ENCODE measurements at regions not wholly inside any gene's neighbourhood (a gene's known extent, or its start where the extent isn't known, plus 50 kb on each side); places are given as distances from the start of the nearest gene placed in this dataset.

- TF ChIP-seq AHDC1 (CRISPR knock-in tag; IDR thresholded peaks at IDR 0.05; ENCODE audit: borderline replicate concordance) (no peak), SIX4 (CRISPR knock-in tag; IDR thresholded peaks at IDR 0.05) (no peak), SNAPC4 (CRISPR knock-in tag; IDR thresholded peaks at IDR 0.05) (no peak), SMAD3 (CRISPR knock-in tag; IDR thresholded peaks at IDR 0.05) (no peak)
These were observed 63.3 kb upstream of the MAGI3 start (continued) for GRCh38 chr1:113326976-113327375.
